ENCODE measurements at regions not wholly inside any gene's neighbourhood (a gene's known extent, or its start where the extent isn't known, plus 50 kb on each side); places are given as distances from the start of the nearest gene placed in this dataset.
"Not testable (repeated sequence)": the region's sequence is repeated elsewhere in the genome, so short reads cannot be mapped to it uniquely, and the experiment has no call there.

GRCh38 chr5:3098821-3099220 lies 347.3 kb upstream of the IRX2 start:
- no peak for DNase-seq
- no peaks in the 10 kb centered on the region for H3K27me3 ChIP-seq
- H3K9me3 ChIP-seq, result no peaks in the 10 kb centered on the region
- H3K27ac ChIP-seq, result no peak overlapping the region
- WGBS, 2 donors, result 62 to 74% methylated on average over 4 of the region's 4 CpGs
- intact Hi-C loops (cut with DNase I), result no loop called here
- no peak overlapping the region for H3K4me3 ChIP-seq (replicated peaks in 1 of 3)
- H3K4me1 ChIP-seq, result no peaks in the 10 kb centered on the region
- H3K36me3 ChIP-seq, result no peaks in the 10 kb centered on the region
- no peak for TF ChIP-seq POLR2A (IDR thresholded peaks at IDR 0.05)
- TF ChIP-seq CTCF (IDR thresholded peaks at IDR 0.05), result no peak

GRCh38 chr5:3092664-3093063 lies 341.2 kb upstream of the IRX2 start:
- DNase-seq, result no peak
- H3K27me3 ChIP-seq, result no peaks in the 10 kb centered on the region
- WGBS, 2 donors, result 60 to 72% methylated on average over 10 to 13 of the region's 13 CpGs
- no peaks in the 10 kb centered on the region for H3K9me3 ChIP-seq
- intact Hi-C loops (cut with DNase I), result no loop called here
- no peak overlapping the region for H3K27ac ChIP-seq
- TF ChIP-seq POLR2A (IDR thresholded peaks at IDR 0.05) (no peak), CTCF (IDR thresholded peaks at IDR 0.05) (no peak)
- H3K4me3 ChIP-seq (replicated peaks in 1 of 3), result no peak overlapping the region
- H3K36me3 ChIP-seq, result no peaks in the 10 kb centered on the region
- H3K4me1 ChIP-seq, result no peaks in the 10 kb centered on the region

GRCh38 chr5:3092211-3092610 lies 340.7 kb upstream of the IRX2 start:
- no peak overlapping the region for H3K4me3 ChIP-seq (replicated peaks in 1 of 3)
- no peaks in the 10 kb centered on the region for H3K36me3 ChIP-seq
- H3K27ac ChIP-seq, result no peak overlapping the region
- H3K27me3 ChIP-seq, result no peaks in the 10 kb centered on the region
- no peak for TF ChIP-seq POLR2A (IDR thresholded peaks at IDR 0.05)
- no peak for TF ChIP-seq CTCF (IDR thresholded peaks at IDR 0.05)
- no peaks in the 10 kb centered on the region for H3K9me3 ChIP-seq
- DNase-seq, result no peak
- intact Hi-C loops (cut with DNase I), result no loop called here
- WGBS, 2 donors, result 75 to 84% methylated on average over 5 to 7 of the region's 7 CpGs
- H3K4me1 ChIP-seq, result no peaks in the 10 kb centered on the region

GRCh38 chr5:3091040-3091774 lies 339.7 kb upstream of the IRX2 start:
- 46 to 55% methylated on average over 11 of the region's 11 CpGs for WGBS, 2 donors
- intact Hi-C loops (cut with DNase I), result no loop called here
- no peaks in the 10 kb centered on the region for H3K9me3 ChIP-seq
- H3K36me3 ChIP-seq, result no peaks in the 10 kb centered on the region
- H3K4me1 ChIP-seq, result no peaks in the 10 kb centered on the region
- no peaks in the 10 kb centered on the region for H3K27me3 ChIP-seq
- no peak for DNase-seq
- TF ChIP-seq CTCF (IDR thresholded peaks at IDR 0.05), result no peak
- no peak for TF ChIP-seq POLR2A (IDR thresholded peaks at IDR 0.05)
- H3K4me3 ChIP-seq (replicated peaks in 1 of 3), result no peak overlapping the region
- H3K27ac ChIP-seq, result no peak overlapping the region

GRCh38 chr5:3090305-3090704 lies 338.8 kb upstream of the IRX2 start:
- DNase-seq; intact Hi-C loops (cut with DNase I); H3K27me3 ChIP-seq; H3K4me1 ChIP-seq; H3K9me3 ChIP-seq; H3K27ac ChIP-seq; H3K36me3 ChIP-seq; H3K4me3 ChIP-seq (replicated peaks in 1 of 3): not testable (repeated sequence)
- WGBS, 2 donors, result 86 to 87% methylated on average over 6 of the region's 6 CpGs

Measured in thyroid gland (tissue), 4 donors.